GM23338 (cell line): ENCODE measurements at regions not wholly inside any gene's neighbourhood (a gene's known extent, or its start where the extent isn't known, plus 50 kb on each side); places are given as distances from the start of the nearest gene placed in this dataset.

Experiments
- ATAC-seq: fragments of 200-7000 bp; cut with Tn5 transposase; 3 replicates; pipeline ENCODE4 v1.9.1; 2020
- DNase-seq: peaks from one replicate; pipeline ENCODE4 v3.0.0-alpha.2; 2015; ENCODE audit warnings: low spot score
- H2AFZ ChIP-seq: fragments of 200-600 bp; sonication (generic); 2 replicates; pipeline ENCODE4 v1.8.0; 2016; ENCODE audit warnings: antibody characterized with exemption, mild to moderate bottlenecking, moderate library complexity
- H3F3A ChIP-seq: fragments of 200-600 bp; sonication (generic); replicated peaks from 2 replicates; pipeline ENCODE4 v1.8.0; 2017; ENCODE audit warnings: antibody characterized with exemption, mixed run types, low read depth
- H3K27ac ChIP-seq: fragments of 200-600 bp; sonication (generic); 2 replicates; pipeline ENCODE4 v1.6.1; 2016; ENCODE audit warnings: low read depth
- H3K27me3 ChIP-seq: fragments of 200-600 bp; sonication (generic); 2 replicates; pipeline ENCODE4 v1.8.0; 2016; ENCODE audit warnings: mild to moderate bottlenecking, mixed run types, moderate library complexity; ENCODE audit not compliant: insufficient read depth
- H3K36me3 ChIP-seq: fragments of 200-600 bp; sonication (generic); 2 replicates; pipeline ENCODE4 v1.8.0; 2016; ENCODE audit warnings: mild to moderate bottlenecking; ENCODE audit not compliant: insufficient read depth
- H3K4me1 ChIP-seq: fragments of 200-600 bp; sonication (generic); 2 replicates; pipeline ENCODE4 v1.8.0; 2016; ENCODE audit warnings: mild to moderate bottlenecking, moderate library complexity; ENCODE audit not compliant: insufficient read depth
- H3K4me2 ChIP-seq: fragments of 200-600 bp; sonication (generic); 2 replicates; pipeline ENCODE4 v1.7.1; 2017; ENCODE audit warnings: mixed run types
- H3K4me3 ChIP-seq: fragments of 200-600 bp; sonication (generic); 2 replicates; pipeline ENCODE4 v1.6.1; 2016; ENCODE audit warnings: mixed run types
- H3K79me2 ChIP-seq: fragments of 200-600 bp; sonication (generic); replicated peaks from 2 replicates; pipeline ENCODE4 v1.8.0; 2017; ENCODE audit warnings: mild to moderate bottlenecking; ENCODE audit not compliant: insufficient read depth
- H3K9me2 ChIP-seq: fragments of 200-600 bp; sonication (generic); 2 replicates; pipeline ENCODE4 v1.8.0; 2017; ENCODE audit not compliant: insufficient read depth
- H4K20me1 ChIP-seq: fragments of 200-600 bp; sonication (generic); replicated peaks from 2 replicates; pipeline ENCODE4 v1.8.0; 2017; ENCODE audit warnings: mild to moderate bottlenecking; ENCODE audit not compliant: insufficient read depth
- H3K27ac Mint-ChIP-seq: 2 replicates; pipeline ENCODE4 v1.8.0; 2020; ENCODE audit warnings: inconsistent platforms, mild to moderate bottlenecking, moderate library complexity, mixed read lengths
- H3K27me3 Mint-ChIP-seq: 3 replicates; pipeline ENCODE4 v1.8.0; 2022; ENCODE audit warnings: low read depth, mild to moderate bottlenecking, moderate library complexity, mixed read lengths, inconsistent platforms; ENCODE audit not compliant: insufficient read depth, poor library complexity
- H3K36me3 Mint-ChIP-seq: 3 replicates; pipeline ENCODE4 v1.8.0; 2021; ENCODE audit warnings: low read depth, mild to moderate bottlenecking, inconsistent platforms, moderate library complexity, mixed read lengths
- H3K4me1 Mint-ChIP-seq: 3 replicates; pipeline ENCODE4 v1.8.0; 2020; ENCODE audit warnings: mild to moderate bottlenecking, inconsistent platforms, mixed read lengths
- H3K4me3 Mint-ChIP-seq: 3 replicates; pipeline ENCODE4 v1.8.0; 2021; ENCODE audit warnings: moderate library complexity, mild to moderate bottlenecking, inconsistent platforms, mixed read lengths
- H3K9me3 Mint-ChIP-seq: 3 replicates; pipeline ENCODE4 v1.8.0; 2020; ENCODE audit warnings: moderate library complexity, mild to moderate bottlenecking, inconsistent platforms, mixed read lengths
- CREB1 ChIP-seq: fragments of 250-450 bp; sonication (Bioruptor Pico); IDR thresholded peaks from 2 replicates; pipeline ENCODE4 v1.5.0; 2020; ENCODE audit warnings: low read depth, mild to moderate bottlenecking, moderate library complexity
- EZH2 ChIP-seq: fragments of 200-600 bp; sonication (generic); IDR thresholded peaks from one replicate; pipeline ENCODE4 v1.8.0; 2017; ENCODE audit warnings: antibody characterized with exemption, mild to moderate bottlenecking, low read depth; ENCODE audit not compliant: unreplicated experiment
- EZH2phosphoT487 ChIP-seq: fragments of 200-600 bp; sonication (generic); IDR thresholded peaks from one replicate; pipeline ENCODE4 v1.8.1; 2018; ENCODE audit warnings: antibody characterized with exemption; ENCODE audit not compliant: unreplicated experiment
- JUNB ChIP-seq: IDR thresholded peaks from one replicate; pipeline ENCODE4 v1.6.1; 2016; ENCODE audit warnings: antibody characterized with exemption; ENCODE audit not compliant: unreplicated experiment
- NANOG ChIP-seq: IDR thresholded peaks from 2 replicates; pipeline ENCODE4 v1.6.1; 2016; ENCODE audit warnings: antibody characterized with exemption, borderline replicate concordance
- POLR2AphosphoS5 ChIP-seq: IDR thresholded peaks from 2 replicates; pipeline ENCODE4 v1.6.1; 2016; ENCODE audit warnings: antibody characterized with exemption, low read depth
- ZNF114 ChIP-seq: fragments of 250-450 bp; sonication (Bioruptor Pico); IDR thresholded peaks from 2 replicates; pipeline ENCODE4 v1.5.0; 2020; ENCODE audit warnings: mild to moderate bottlenecking, moderate library complexity
- TF ChIP-seq, protein P1 (sequence below): IDR thresholded peaks from one replicate; pipeline ENCODE4 v1.6.1; 2018; ENCODE audit warnings: antibody characterized with exemption; ENCODE audit not compliant: unreplicated experiment
- TF ChIP-seq, protein P2 (sequence below): fragments of 250-450 bp; sonication (Bioruptor Pico); IDR thresholded peaks from 2 replicates; pipeline ENCODE4 v1.5.0; 2020; ENCODE audit warnings: mild to moderate bottlenecking, moderate library complexity
- TF ChIP-seq, protein P3 (sequence below), 2 experiments: fragments of 200-600 bp in 1 of 2; sonication (generic) in 1 of 2; conservative IDR thresholded peaks; 2 replicates each; pipeline versions ENCODE4 v1.5.1 to v1.6.1; 2016 to 2017; ENCODE audit warnings: antibody characterized with exemption in 2 of 2, low read depth in 2 of 2, mild to moderate bottlenecking in 2 of 2, moderate library complexity in 1 of 2

DNA sequence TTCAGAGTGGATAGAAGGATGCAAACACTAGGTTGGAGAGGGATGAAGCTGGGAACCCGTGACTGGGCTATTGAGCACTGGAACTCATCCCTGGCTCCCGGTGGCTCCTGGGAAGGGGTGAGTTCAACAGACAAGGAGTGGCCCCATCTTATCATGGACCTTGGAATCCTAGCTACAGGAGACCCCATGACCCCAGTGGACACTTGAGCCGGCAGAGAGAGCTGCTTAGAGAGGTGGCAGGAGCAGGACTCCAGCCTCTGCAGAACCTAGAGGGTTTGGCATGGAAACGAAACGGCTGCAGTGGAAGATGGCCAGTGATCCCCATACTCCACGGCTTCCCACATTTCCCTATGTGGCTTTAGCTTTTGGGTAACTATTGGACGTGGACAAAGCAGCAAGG, 205.8 kb upstream of the SPANXN1 start (continued):
- TF ChIP-seq CREB1 (CRISPR knock-in tag): no peak
- TF ChIP-seq POLR2AphosphoS5: no peak
- TF ChIP-seq EZH2: no peak

DNA sequence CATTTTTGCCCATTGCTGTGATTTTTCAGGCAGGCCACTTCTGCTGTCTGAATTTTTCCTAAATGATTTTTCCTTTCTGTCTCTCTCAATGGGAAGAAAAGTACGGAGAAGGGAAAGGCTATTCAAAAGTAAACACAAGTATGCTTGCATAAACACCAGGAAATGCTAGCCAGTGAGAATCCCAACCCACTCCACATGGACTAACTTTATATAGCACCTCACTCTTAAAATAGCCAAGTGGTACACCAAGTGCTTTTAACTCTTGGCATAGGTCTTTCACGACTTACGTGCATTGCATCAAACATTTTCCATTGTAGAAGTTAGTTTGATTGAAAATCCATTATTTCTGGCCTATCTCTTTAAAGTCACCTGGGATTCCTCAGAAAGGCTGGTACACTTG, 178.9 kb upstream of the SPANXN1 start:
- Mint-ChIP-seq H3K36me3 (no peaks in the 10 kb centered on the region; the same call in 2 of the 3 replicates), H3K4me3 (no peak overlapping the region), H3K27me3 (no peaks in the 10 kb centered on the region), H3K4me1 (no peaks in the 10 kb centered on the region), H3K27ac (no peak overlapping the region), H3K9me3 (peaks cover 61% of the 10 kb centered on the region)
- Histone ChIP-seq H3K27ac (no peak overlapping the region), H3K36me3 (no peaks in the 10 kb centered on the region), H3F3A (no peaks in the 10 kb centered on the region), H3K4me1 (no peaks in the 10 kb centered on the region), H3K4me2 (no peak overlapping the region), H4K20me1 (no peaks in the 10 kb centered on the region), H2AFZ (no peak overlapping the region), H3K79me2 (no peaks in the 10 kb centered on the region), H3K4me3 (no peak overlapping the region), H3K27me3 (no peaks in the 10 kb centered on the region), H3K9me2 (no peaks in the 10 kb centered on the region)
- ATAC-seq: no peak
- DNase-seq: no peak
- TF ChIP-seq JUNB (no peak), EZH2phosphoT487 (no peak), ZNF114 (CRISPR knock-in tag) (no peak), NANOG (no peak), EZH2 (no peak), POLR2AphosphoS5 (no peak)
- TF ChIP-seq, protein P1, sequence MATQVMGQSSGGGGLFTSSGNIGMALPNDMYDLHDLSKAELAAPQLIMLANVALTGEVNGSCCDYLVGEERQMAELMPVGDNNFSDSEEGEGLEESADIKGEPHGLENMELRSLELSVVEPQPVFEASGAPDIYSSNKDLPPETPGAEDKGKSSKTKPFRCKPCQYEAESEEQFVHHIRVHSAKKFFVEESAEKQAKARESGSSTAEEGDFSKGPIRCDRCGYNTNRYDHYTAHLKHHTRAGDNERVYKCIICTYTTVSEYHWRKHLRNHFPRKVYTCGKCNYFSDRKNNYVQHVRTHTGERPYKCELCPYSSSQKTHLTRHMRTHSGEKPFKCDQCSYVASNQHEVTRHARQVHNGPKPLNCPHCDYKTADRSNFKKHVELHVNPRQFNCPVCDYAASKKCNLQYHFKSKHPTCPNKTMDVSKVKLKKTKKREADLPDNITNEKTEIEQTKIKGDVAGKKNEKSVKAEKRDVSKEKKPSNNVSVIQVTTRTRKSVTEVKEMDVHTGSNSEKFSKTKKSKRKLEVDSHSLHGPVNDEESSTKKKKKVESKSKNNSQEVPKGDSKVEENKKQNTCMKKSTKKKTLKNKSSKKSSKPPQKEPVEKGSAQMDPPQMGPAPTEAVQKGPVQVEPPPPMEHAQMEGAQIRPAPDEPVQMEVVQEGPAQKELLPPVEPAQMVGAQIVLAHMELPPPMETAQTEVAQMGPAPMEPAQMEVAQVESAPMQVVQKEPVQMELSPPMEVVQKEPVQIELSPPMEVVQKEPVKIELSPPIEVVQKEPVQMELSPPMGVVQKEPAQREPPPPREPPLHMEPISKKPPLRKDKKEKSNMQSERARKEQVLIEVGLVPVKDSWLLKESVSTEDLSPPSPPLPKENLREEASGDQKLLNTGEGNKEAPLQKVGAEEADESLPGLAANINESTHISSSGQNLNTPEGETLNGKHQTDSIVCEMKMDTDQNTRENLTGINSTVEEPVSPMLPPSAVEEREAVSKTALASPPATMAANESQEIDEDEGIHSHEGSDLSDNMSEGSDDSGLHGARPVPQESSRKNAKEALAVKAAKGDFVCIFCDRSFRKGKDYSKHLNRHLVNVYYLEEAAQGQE: no peak
- TF ChIP-seq, protein P2, sequence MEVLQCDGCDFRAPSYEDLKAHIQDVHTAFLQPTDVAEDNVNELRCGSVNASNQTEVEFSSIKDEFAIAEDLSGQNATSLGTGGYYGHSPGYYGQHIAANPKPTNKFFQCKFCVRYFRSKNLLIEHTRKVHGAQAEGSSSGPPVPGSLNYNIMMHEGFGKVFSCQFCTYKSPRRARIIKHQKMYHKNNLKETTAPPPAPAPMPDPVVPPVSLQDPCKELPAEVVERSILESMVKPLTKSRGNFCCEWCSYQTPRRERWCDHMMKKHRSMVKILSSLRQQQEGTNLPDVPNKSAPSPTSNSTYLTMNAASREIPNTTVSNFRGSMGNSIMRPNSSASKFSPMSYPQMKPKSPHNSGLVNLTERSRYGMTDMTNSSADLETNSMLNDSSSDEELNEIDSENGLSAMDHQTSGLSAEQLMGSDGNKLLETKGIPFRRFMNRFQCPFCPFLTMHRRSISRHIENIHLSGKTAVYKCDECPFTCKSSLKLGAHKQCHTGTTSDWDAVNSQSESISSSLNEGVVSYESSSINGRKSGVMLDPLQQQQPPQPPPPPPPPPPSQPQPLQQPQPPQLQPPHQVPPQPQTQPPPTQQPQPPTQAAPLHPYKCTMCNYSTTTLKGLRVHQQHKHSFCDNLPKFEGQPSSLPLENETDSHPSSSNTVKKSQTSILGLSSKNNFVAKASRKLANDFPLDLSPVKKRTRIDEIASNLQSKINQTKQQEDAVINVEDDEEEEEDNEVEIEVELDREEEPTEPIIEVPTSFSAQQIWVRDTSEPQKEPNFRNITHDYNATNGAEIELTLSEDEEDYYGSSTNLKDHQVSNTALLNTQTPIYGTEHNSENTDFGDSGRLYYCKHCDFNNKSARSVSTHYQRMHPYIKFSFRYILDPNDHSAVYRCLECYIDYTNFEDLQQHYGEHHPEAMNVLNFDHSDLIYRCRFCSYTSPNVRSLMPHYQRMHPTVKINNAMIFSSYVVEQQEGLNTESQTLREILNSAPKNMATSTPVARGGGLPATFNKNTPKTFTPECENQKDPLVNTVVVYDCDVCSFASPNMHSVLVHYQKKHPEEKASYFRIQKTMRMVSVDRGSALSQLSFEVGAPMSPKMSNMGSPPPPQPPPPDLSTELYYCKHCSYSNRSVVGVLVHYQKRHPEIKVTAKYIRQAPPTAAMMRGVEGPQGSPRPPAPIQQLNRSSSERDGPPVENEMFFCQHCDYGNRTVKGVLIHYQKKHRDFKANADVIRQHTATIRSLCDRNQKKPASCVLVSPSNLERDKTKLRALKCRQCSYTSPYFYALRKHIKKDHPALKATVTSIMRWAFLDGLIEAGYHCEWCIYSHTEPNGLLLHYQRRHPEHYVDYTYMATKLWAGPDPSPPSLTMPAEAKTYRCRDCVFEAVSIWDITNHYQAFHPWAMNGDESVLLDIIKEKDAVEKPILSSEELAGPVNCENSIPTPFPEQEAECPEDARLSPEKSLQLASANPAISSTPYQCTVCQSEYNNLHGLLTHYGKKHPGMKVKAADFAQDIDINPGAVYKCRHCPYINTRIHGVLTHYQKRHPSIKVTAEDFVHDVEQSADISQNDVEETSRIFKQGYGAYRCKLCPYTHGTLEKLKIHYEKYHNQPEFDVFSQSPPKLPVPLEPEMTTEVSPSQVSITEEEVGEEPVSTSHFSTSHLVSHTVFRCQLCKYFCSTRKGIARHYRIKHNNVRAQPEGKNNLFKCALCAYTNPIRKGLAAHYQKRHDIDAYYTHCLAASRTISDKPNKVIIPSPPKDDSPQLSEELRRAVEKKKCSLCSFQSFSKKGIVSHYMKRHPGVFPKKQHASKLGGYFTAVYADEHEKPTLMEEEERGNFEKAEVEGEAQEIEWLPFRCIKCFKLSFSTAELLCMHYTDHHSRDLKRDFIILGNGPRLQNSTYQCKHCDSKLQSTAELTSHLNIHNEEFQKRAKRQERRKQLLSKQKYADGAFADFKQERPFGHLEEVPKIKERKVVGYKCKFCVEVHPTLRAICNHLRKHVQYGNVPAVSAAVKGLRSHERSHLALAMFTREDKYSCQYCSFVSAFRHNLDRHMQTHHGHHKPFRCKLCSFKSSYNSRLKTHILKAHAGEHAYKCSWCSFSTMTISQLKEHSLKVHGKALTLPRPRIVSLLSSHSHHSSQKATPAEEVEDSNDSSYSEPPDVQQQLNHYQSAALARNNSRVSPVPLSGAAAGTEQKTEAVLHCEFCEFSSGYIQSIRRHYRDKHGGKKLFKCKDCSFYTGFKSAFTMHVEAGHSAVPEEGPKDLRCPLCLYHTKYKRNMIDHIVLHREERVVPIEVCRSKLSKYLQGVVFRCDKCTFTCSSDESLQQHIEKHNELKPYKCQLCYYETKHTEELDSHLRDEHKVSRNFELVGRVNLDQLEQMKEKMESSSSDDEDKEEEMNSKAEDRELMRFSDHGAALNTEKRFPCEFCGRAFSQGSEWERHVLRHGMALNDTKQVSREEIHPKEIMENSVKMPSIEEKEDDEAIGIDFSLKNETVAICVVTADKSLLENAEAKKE (CRISPR knock-in tag): no peak
- TF ChIP-seq, protein P3, sequence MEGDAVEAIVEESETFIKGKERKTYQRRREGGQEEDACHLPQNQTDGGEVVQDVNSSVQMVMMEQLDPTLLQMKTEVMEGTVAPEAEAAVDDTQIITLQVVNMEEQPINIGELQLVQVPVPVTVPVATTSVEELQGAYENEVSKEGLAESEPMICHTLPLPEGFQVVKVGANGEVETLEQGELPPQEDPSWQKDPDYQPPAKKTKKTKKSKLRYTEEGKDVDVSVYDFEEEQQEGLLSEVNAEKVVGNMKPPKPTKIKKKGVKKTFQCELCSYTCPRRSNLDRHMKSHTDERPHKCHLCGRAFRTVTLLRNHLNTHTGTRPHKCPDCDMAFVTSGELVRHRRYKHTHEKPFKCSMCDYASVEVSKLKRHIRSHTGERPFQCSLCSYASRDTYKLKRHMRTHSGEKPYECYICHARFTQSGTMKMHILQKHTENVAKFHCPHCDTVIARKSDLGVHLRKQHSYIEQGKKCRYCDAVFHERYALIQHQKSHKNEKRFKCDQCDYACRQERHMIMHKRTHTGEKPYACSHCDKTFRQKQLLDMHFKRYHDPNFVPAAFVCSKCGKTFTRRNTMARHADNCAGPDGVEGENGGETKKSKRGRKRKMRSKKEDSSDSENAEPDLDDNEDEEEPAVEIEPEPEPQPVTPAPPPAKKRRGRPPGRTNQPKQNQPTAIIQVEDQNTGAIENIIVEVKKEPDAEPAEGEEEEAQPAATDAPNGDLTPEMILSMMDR (conservative IDR thresholded peaks at IDR 0.05; ENCODE audit: low read depth in 2 of 2): no peak
